Fibroblast of lung (primary cell): ENCODE measurements at regions not wholly inside any gene's neighbourhood (a gene's known extent, or its start where the extent isn't known, plus 50 kb on each side); places are given as distances from the start of the nearest gene placed in this dataset.

Experiments used
- CTCF ChIP-seq, 2 donors: IDR thresholded peaks in 1 of 2; conservative IDR thresholded peaks in 1 of 2; 1 replicate in 1 of 2; 2 replicates in 1 of 2; pipeline ENCODE4 v1.5.1; 2011 to 2012; ENCODE audit warnings: low read length in 2 of 2, control low read depth in 1 of 2, inconsistent platforms in 1 of 2, low read depth in 1 of 2, mild to moderate bottlenecking in 1 of 2
- EZH2 ChIP-seq: IDR thresholded peaks from 2 replicates; pipeline ENCODE4 v1.5.1; 2012; ENCODE audit warnings: low read length, control low read depth, mild to moderate bottlenecking; ENCODE audit errors: missing control alignments

GRCh38 chr3:107063351-107063750 lies 313.9 kb upstream of the CCDC54 start:
- TF ChIP-seq CTCF (conservative IDR thresholded peaks at IDR 0.05 in 1 of 2, IDR thresholded peaks at IDR 0.05 in 1 of 2; ENCODE audit: low read depth in 1 of 2, low read length in 2 of 2), result no peak
- no peak for TF ChIP-seq EZH2
